Naive B cell (primary cell): ENCODE measurements at regions not wholly inside any gene's neighbourhood (a gene's known extent, or its start where the extent isn't known, plus 50 kb on each side); places are given as distances from the start of the nearest gene placed in this dataset.
"Not testable (repeated sequence)": the region's sequence is repeated elsewhere in the genome, so short reads cannot be mapped to it uniquely, and the experiment has no call there.

Experiments
- ATAC-seq, 2 donors: fragments of 150-1000 bp; cut with Tn5 transposase; 2 replicates each; pipeline ENCODE4 v1.10.0; 2021; ENCODE audit warnings: low read depth in 2 of 2, mild to moderate bottlenecking in 2 of 2, moderate library complexity in 2 of 2
- DNase-seq: peaks from one replicate; pipeline ENCODE4 v3.0.0; 2022
- H3K27ac Mint-ChIP-seq, 6 donors: one replicate each; pipeline ENCODE4 v1.8.0; 2020 to 2022; ENCODE audit warnings: mild to moderate bottlenecking in 6 of 6, mixed read lengths in 6 of 6, moderate library complexity in 5 of 6, inconsistent platforms in 2 of 6
- H3K27me3 Mint-ChIP-seq, 3 donors: one replicate each; pipeline ENCODE4 v1.8.0; 2021 to 2022; ENCODE audit warnings: mixed read lengths in 3 of 3, mild to moderate bottlenecking in 1 of 3
- H3K36me3 Mint-ChIP-seq, 2 donors: one replicate each; pipeline ENCODE4 v1.8.0; 2020 to 2022; ENCODE audit warnings: mixed read lengths in 2 of 2, inconsistent platforms in 1 of 2, mild to moderate bottlenecking in 1 of 2
- H3K4me1 Mint-ChIP-seq, 3 donors: one replicate each; pipeline ENCODE4 v1.8.0; 2020 to 2022; ENCODE audit warnings: mixed read lengths in 3 of 3, inconsistent platforms in 1 of 3, mild to moderate bottlenecking in 1 of 3, moderate library complexity in 1 of 3
- H3K4me3 Mint-ChIP-seq, 8 donors: one replicate each; pipeline ENCODE4 v1.8.0; 2020 to 2022; ENCODE audit warnings: mild to moderate bottlenecking in 8 of 8, mixed read lengths in 8 of 8, moderate library complexity in 8 of 8, inconsistent platforms in 2 of 8
- H3K9me3 Mint-ChIP-seq, 7 donors: one replicate each; pipeline ENCODE4 v1.8.0; 2020 to 2022; ENCODE audit warnings: mixed read lengths in 7 of 7, mild to moderate bottlenecking in 5 of 7, inconsistent platforms in 2 of 7, moderate library complexity in 1 of 7

DNA sequence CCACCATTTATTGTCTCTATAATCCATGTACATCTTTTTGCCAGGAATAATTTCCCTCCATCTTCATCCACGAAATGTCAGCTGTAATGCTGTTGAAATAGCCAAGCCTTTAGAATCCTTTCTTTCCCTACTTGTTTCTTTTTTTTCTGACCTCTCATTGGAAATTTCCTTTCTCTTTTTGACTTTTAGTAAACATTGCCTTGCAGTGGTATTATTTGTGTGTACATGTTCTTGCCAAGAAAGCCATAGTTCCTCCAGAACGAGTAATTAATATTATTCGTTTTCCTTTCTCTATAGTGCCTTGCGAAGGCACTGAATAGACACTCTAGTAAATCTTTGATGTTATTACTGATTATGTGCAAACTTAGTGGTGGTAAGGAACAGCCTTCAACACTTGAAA is 282.2 kb downstream of the GJA1 start:
- H3K36me3 Mint-ChIP-seq, result no peaks in the 10 kb centered on the region
- H3K4me1 Mint-ChIP-seq, result no peaks in the 10 kb centered on the region
- H3K4me3 Mint-ChIP-seq, result no peak overlapping the region
- H3K9me3 Mint-ChIP-seq, result peaks cover 0 to 10% (median 5%) of the 10 kb centered on the region in 7 donors
- DNase-seq, result no peak
- no peaks in the 10 kb centered on the region for H3K27me3 Mint-ChIP-seq
- H3K27ac Mint-ChIP-seq, result no peak overlapping the region
- ATAC-seq, result no peak

DNA sequence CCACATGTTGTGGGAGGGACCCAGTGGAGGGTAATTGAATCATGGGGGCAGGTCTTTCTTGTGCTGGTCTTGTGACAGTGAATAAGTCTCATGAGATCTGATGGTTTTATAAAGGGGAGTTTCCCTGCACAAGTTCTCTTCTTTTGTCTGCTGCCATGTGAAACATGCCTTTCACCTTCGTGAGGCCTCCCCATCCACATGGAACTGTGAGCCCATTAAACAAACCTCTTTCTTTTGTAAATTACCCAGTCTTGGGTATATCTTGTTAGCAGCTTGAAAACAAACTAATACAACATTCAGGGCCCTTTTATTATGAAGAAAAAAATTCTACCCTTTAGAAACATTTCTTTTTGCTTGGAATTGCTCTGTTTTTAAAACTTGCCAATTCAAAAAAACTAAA is 285.4 kb downstream of the GJA1 start:
- H3K27ac Mint-ChIP-seq, H3K4me1 Mint-ChIP-seq, H3K4me3 Mint-ChIP-seq, H3K27me3 Mint-ChIP-seq, H3K36me3 Mint-ChIP-seq, DNase-seq, ATAC-seq, H3K9me3 Mint-ChIP-seq: not testable (repeated sequence)

DNA sequence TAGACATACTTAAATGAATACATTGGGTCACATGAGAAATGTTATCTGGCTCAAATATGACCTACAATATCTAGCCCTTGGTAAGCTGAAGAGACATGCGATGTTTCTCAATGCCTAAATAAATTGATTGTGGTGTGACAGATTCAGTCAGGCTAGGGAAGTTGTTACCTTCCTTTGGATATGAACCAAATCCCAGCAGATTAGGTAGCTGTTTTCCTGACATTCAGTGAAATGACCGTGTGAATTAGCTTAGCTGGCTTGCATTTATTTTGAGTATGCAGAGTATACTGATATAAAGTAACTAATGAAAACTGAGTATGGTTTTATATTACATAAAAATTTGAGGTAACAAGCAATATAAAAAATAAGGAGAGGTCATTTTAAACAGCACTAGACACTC is 288.2 kb downstream of the GJA1 start:
- DNase-seq (no peak), ATAC-seq (no peak)
- no peak overlapping the region for H3K4me3 Mint-ChIP-seq
- H3K9me3 Mint-ChIP-seq, result peaks cover 0 to 6% (median 5%) of the 10 kb centered on the region in 7 donors
- no peaks in the 10 kb centered on the region for H3K36me3 Mint-ChIP-seq
- no peak overlapping the region for H3K27ac Mint-ChIP-seq
- H3K4me1 Mint-ChIP-seq, result no peaks in the 10 kb centered on the region
- H3K27me3 Mint-ChIP-seq, result no peaks in the 10 kb centered on the region

DNA sequence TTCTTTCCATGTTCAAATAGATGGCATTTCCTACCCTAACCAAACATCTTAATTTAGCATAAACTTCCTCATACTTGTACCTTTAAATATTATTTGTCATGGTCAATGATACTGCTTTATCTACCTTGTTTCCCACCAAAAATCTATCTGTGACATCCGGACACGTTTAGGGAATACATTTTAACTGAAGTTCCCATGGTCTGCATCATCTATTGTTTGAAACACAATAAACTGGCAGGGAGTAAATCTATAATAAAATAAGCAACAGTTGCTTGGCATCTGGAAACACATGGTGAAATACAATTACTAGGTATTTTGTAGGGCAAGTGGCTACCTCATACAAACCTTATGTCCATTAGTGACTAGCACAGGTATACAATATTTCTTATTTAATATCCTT is 289.1 kb downstream of the GJA1 start:
- no peaks in the 10 kb centered on the region for H3K4me1 Mint-ChIP-seq
- DNase-seq (no peak), ATAC-seq (no peak)
- no peaks in the 10 kb centered on the region for H3K27me3 Mint-ChIP-seq
- H3K4me3 Mint-ChIP-seq, result no peak overlapping the region
- peaks cover 0 to 6% (median 5%) of the 10 kb centered on the region in 7 donors for H3K9me3 Mint-ChIP-seq
- H3K27ac Mint-ChIP-seq, result no peak overlapping the region
- no peaks in the 10 kb centered on the region for H3K36me3 Mint-ChIP-seq

DNA sequence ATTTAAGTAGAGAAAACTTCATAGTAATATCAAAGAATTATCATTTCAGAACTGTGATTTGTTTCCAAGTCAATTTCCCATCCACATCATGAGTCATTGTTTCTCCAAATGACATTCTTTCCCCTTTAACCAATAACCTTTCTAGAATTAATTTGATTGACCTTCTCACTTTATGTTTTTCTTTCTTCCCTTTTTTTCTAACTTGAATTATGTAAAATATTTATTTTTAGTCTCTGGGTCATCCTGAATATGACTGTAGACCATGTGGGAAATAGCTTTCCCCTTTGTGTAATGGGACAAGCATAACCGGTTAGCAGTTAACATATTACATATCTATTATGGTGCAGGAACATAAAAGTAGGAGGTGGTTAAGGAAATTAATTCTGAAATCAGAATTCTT is 291.1 kb downstream of the GJA1 start:
- H3K4me3 Mint-ChIP-seq, result no peak overlapping the region
- H3K27me3 Mint-ChIP-seq, result no peaks in the 10 kb centered on the region
- H3K4me1 Mint-ChIP-seq, result no peaks in the 10 kb centered on the region
- ATAC-seq, result no peak
- H3K27ac Mint-ChIP-seq, result no peak overlapping the region
- no peak for DNase-seq
- no peaks in the 10 kb centered on the region for H3K36me3 Mint-ChIP-seq
- peaks cover 5 to 11% (median 6%) of the 10 kb centered on the region in 7 donors for H3K9me3 Mint-ChIP-seq

DNA sequence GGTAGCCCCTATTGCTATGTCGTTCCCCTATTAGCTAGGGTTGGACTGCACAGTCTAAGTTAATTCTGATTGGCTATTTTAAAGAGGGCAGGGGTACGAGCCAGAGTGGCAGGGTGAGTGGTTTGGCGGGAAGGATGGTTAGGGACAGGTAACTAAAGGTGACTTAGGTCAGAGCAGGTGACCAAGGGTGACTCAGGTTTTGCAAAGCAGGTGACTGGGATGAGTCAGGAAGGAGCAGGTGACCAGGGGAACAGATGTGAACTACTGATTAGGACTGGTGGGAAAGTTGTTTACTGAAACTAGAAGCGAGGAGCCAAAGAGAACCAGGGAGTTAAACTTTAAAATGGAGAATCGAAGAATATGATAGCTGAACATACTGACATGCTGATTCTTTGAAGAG is 295.2 kb downstream of the GJA1 start:
- no peak for ATAC-seq
- no peaks in the 10 kb centered on the region for H3K36me3 Mint-ChIP-seq
- H3K27me3 Mint-ChIP-seq, result no peaks in the 10 kb centered on the region

DNA sequence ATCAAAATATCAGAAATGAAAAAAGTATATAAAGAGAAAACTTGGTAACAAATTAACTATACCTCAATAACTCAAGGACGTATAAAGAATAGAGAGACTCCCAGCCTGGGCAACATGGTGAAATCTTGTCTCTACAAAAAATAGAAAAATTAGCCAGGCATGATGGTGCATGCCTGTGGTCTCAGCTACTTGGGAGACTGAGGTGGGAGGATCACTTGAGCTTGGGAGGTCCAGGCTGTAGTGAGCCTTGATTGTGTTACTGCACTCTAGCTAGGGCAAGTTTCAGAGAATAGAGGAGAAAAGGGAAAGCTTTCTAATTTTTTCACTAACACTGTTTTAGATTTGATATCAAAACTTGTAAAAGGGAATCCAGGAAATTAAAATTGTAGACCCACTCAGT is 295.9 kb downstream of the GJA1 start:
- Mint-ChIP-seq H3K9me3 (peaks cover 3 to 11% (median 6%) of the 10 kb centered on the region in 7 donors), H3K27ac (no peak overlapping the region), H3K4me3 (no peak overlapping the region), H3K36me3 (no peaks in the 10 kb centered on the region), H3K4me1 (no peaks in the 10 kb centered on the region), H3K27me3 (no peaks in the 10 kb centered on the region)
- DNase-seq (no peak), ATAC-seq (no peak)

More for the DNA sequence above, 295.2 kb downstream of the GJA1 start:
- no peaks in the 10 kb centered on the region for H3K4me1 Mint-ChIP-seq
- DNase-seq, result no peak
- H3K9me3 Mint-ChIP-seq, result peaks cover 3 to 11% (median 6%) of the 10 kb centered on the region in 7 donors
- no peak overlapping the region for H3K4me3 Mint-ChIP-seq
- H3K27ac Mint-ChIP-seq, result no peak overlapping the region

DNA sequence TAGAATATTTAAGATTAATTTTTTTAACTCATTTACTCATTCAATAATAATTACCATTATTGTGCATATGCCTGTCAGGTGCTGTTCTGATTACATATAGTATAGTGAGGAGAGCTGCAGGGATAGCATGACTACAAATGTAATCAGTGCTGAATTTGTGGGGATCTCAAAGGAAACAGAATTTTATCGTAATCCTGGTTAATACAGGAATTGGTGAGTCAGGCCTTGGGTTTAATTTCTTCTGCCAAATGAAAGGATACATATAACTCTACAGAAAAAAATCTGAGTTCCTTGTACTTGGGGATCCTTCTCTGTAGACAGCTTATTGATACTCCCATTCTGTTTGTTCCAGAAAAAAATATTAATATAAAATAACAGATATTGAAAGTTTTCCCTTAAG is 297.2 kb downstream of the GJA1 start:
- H3K4me1 Mint-ChIP-seq, result no peaks in the 10 kb centered on the region
- ATAC-seq, result no peak
- H3K27ac Mint-ChIP-seq, result no peak overlapping the region
- H3K4me3 Mint-ChIP-seq, result no peak overlapping the region
- no peaks in the 10 kb centered on the region for H3K36me3 Mint-ChIP-seq
- no peaks in the 10 kb centered on the region for H3K27me3 Mint-ChIP-seq
- DNase-seq, result no peak
- H3K9me3 Mint-ChIP-seq, result peaks cover 4 to 11% (median 8%) of the 10 kb centered on the region in 7 donors

DNA sequence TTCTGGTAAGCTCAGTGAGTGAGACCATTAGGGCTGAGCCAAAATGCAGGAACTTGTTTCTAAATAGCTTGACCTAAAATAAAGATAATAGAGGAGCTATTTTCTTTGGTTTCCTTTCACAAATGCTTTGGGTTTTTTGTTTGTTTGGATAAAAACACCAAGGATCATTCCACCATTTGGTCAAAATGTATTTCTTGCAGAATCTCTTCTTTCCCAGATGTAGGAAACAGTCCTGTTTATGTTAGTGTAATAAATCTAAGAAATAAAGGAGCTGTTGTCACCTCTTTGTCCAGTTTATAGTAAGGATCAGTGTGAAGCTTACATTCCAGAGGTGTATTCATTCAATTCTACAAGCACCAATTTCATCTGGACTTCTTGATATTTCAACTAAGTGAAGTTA is 297.8 kb downstream of the GJA1 start:
- ATAC-seq (no peak), DNase-seq (no peak)
- H3K9me3 Mint-ChIP-seq, result peaks cover 4 to 11% (median 8%) of the 10 kb centered on the region in 7 donors
- no peak overlapping the region for H3K4me3 Mint-ChIP-seq
- no peaks in the 10 kb centered on the region for H3K36me3 Mint-ChIP-seq
- H3K27ac Mint-ChIP-seq, result no peak overlapping the region
- H3K4me1 Mint-ChIP-seq, result no peaks in the 10 kb centered on the region
- H3K27me3 Mint-ChIP-seq, result no peaks in the 10 kb centered on the region

DNA sequence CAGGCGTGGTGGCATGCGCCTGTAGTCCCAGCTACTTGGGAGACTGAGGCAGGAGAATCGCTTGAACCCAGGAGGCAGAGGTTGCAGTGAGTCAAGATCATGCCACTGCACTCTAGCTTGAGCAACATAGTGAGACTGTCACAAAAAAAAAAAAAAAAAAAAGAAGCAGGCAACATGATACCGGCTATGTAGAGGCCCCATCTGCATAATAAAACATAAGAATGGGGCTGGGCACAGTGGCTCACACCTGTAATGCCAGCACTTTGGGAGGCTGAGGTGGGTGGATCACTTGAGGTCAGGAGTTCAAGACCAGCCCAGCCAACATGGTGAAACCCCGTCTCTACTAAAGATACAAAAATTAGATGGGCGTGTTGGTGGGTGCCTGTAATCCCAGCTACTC is 304.7 kb downstream of the GJA1 start:
- DNase-seq, H3K4me1 Mint-ChIP-seq, H3K4me3 Mint-ChIP-seq, H3K27me3 Mint-ChIP-seq, H3K27ac Mint-ChIP-seq, ATAC-seq, H3K36me3 Mint-ChIP-seq, H3K9me3 Mint-ChIP-seq: not testable (repeated sequence)

DNA sequence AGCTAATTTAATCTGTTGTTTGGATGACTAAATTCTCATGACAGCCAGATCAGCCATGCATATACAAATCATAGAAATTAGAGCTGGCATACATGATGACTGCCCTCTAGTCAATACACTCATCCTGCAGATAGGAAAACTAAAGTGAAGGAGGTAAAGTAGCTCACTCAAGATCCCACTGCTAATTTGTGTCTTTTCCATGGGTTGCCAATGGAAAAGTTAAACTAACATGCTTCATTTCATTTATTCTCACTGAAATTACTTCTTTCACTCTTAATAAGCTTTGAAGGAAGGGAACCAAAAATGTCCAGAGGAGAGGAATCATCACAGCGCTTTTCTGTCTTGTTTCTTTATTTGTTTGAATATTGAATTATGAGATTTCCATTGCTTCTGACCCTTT is 308.2 kb downstream of the GJA1 start:
- DNase-seq, result no peak
- Mint-ChIP-seq H3K4me3 (no peak overlapping the region), H3K9me3 (peaks cover 0 to 2% (median 2%) of the 10 kb centered on the region in 7 donors), H3K27me3 (no peaks in the 10 kb centered on the region), H3K36me3 (no peaks in the 10 kb centered on the region), H3K27ac (no peak overlapping the region), H3K4me1 (no peaks in the 10 kb centered on the region)
- ATAC-seq, result no peak

DNA sequence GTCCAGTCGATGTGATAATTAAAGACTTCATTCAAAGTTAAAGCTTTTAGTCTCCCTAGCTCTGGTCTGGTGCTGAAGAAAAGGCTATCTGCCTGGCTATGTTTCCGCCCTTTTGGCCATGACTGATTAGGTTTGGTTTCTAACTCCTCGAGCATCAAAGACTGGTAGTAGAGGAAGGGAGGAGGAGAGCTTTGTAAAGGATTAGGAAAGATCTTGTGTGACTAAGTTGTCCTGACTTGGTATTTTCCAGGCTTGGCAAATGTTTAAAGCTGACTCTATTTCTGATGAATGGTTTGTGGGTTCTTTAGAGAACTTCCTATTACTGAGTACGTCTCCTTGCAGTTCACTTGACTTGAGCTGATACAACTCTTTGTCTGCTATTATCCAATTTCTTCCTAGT is 312.9 kb downstream of the GJA1 start:
- ATAC-seq (no peak), DNase-seq (no peak)
- no peaks in the 10 kb centered on the region for H3K36me3 Mint-ChIP-seq
- no peak overlapping the region for H3K4me3 Mint-ChIP-seq
- H3K27me3 Mint-ChIP-seq, result no peaks in the 10 kb centered on the region
- H3K27ac Mint-ChIP-seq, result no peak overlapping the region
- H3K9me3 Mint-ChIP-seq, result peaks cover 0 to 6% (median 0%) of the 10 kb centered on the region in 7 donors
- no peaks in the 10 kb centered on the region for H3K4me1 Mint-ChIP-seq

DNA sequence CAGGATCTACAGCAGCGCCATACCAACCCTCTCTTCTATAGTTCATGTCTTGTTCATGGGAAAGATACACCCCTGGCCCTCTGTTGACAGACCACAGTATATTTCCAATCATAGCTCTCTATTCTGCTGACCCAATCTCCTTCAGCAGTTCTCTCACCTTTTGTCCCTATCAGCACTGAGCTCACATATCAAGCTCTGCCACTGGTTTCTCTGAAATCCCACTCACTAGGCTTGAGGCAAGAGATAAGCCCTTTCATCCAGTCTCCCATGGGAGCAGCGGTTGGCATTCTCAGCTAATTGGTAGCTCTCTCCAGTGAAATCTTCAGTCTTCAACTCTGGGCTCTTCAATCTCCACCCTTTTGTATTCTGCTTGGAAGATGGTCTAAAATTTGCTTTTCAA is 313.4 kb downstream of the GJA1 start:
- no peak for DNase-seq
- Mint-ChIP-seq H3K27ac (no peak overlapping the region), H3K27me3 (no peaks in the 10 kb centered on the region), H3K4me1 (no peaks in the 10 kb centered on the region), H3K9me3 (peaks cover 0 to 6% (median 0%) of the 10 kb centered on the region in 7 donors), H3K4me3 (no peak overlapping the region), H3K36me3 (no peaks in the 10 kb centered on the region)
- no peak for ATAC-seq

DNA sequence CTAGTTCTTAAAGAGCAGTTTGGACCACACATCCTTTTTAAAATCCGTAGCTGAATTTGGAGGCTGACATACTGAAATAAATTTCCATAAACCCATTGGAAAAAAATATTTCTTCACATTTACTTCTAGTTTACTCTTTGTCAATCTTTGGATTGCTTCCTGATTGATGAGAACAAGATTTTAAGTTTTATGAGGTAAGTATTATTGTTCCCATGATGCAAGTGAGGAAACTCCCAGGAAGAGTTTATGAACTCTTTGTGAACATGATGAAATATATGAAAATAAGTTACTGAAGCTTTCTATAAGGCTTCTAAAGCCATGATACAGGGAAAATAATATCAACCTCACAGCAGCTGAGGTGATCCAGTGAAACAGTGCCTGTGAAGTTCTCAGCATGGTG is 320.0 kb downstream of the GJA1 start:
- H3K4me3 Mint-ChIP-seq, result no peak overlapping the region
- no peak overlapping the region for H3K27ac Mint-ChIP-seq
- H3K36me3 Mint-ChIP-seq, result no peaks in the 10 kb centered on the region
- ATAC-seq (no peak), DNase-seq (no peak)
- H3K9me3 Mint-ChIP-seq, result peaks cover 0 to 4% (median 0%) of the 10 kb centered on the region in 7 donors
- no peaks in the 10 kb centered on the region for H3K4me1 Mint-ChIP-seq
- no peaks in the 10 kb centered on the region for H3K27me3 Mint-ChIP-seq

DNA sequence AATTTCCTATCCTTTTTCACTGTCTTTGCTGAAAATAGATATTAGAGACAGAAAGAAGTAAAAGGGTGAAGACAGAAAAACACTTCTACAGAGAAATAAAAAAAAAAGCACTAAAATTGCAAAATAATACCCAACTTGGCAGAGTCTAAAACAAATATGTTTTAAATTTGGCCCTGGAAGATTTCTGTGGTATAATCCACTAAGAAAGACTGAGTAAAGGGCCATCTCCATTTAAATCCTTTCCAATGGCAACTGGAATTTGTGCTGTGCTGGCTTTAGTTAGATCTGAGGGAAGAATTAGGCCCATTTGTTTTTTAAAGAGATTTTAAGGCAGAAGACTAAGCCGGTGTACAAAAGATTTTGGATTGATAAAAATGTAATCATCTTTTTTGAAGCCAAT is 321.2 kb downstream of the GJA1 start:
- DNase-seq (no peak), ATAC-seq (no peak)
- Mint-ChIP-seq H3K4me3 (no peak overlapping the region), H3K27ac (no peak overlapping the region), H3K4me1 (no peaks in the 10 kb centered on the region), H3K27me3 (no peaks in the 10 kb centered on the region), H3K36me3 (no peaks in the 10 kb centered on the region), H3K9me3 (peaks cover 0 to 5% (median 2%) of the 10 kb centered on the region in 7 donors)
